HCT116 (cell line): ENCODE measurements at regions not wholly inside any gene's neighbourhood (a gene's known extent, or its start where the extent isn't known, plus 50 kb on each side); places are given as distances from the start of the nearest gene placed in this dataset.

ENCODE experiments used
- CEBPB ChIP-seq: IDR thresholded peaks from 2 replicates; pipeline ENCODE4 v1.6.1; 2012; ENCODE audit warnings: low read depth
- CTCF ChIP-seq, 3 experiments: fragments of 200-600 bp in 1 of 3; sonication (generic) in 1 of 3; IDR thresholded peaks in 2 of 3; conservative IDR thresholded peaks in 1 of 3; 2 replicates each; pipeline ENCODE4 v1.5.1; 2012 to 2017; ENCODE audit warnings: low read depth in 2 of 3, low read length in 2 of 3, antibody characterized with exemption in 1 of 3, borderline replicate concordance in 1 of 3, control low read depth in 1 of 3, mild to moderate bottlenecking in 1 of 3, mixed read lengths in 1 of 3, mixed run types in 1 of 3, moderate library complexity in 1 of 3; ENCODE audit not compliant: insufficient read depth in 1 of 3
- JUND ChIP-seq: IDR thresholded peaks from 2 replicates; pipeline ENCODE4 v1.6.1; 2012
- POLR2A ChIP-seq: IDR thresholded peaks from 2 replicates; pipeline ENCODE4 v1.7.0; 2011; ENCODE audit warnings: borderline replicate concordance; ENCODE audit not compliant: insufficient read depth, insufficient read length; ENCODE audit errors: extremely low read depth
- POLR2AphosphoS5 ChIP-seq: IDR thresholded peaks from 2 replicates; pipeline ENCODE4 v1.6.1; 2011; ENCODE audit warnings: mild to moderate bottlenecking, low read depth, low read length, moderate library complexity
- REST ChIP-seq: IDR thresholded peaks from 2 replicates; pipeline ENCODE4 v1.6.1; 2012; ENCODE audit warnings: low read depth
- SIN3A ChIP-seq: IDR thresholded peaks from 2 replicates; pipeline ENCODE4 v1.6.1; 2012; ENCODE audit warnings: low read depth

- no peak for TF ChIP-seq SIN3A
- TF ChIP-seq CTCF (IDR thresholded peaks at IDR 0.05 in 2 of 3, conservative IDR thresholded peaks at IDR 0.05 in 1 of 3; ENCODE audit: borderline replicate concordance in 1 of 3, insufficient read depth in 1 of 3, low read depth in 2 of 3, low read length in 2 of 3) = no peak
- no peak for TF ChIP-seq POLR2AphosphoS5
- no peak for TF ChIP-seq CEBPB
- TF ChIP-seq JUND = no peak
- TF ChIP-seq REST = no peak
- no peak for TF ChIP-seq POLR2A
Observed at GRCh38 chr21:15309721-15310120, 244.9 kb upstream of the NRIP1 start.
